PC-9 (cell line): ENCODE measurements at regions not wholly inside any gene's neighbourhood (a gene's known extent, or its start where the extent isn't known, plus 50 kb on each side); places are given as distances from the start of the nearest gene placed in this dataset.

Experiments used
- BruUV-seq: library from RNA; stranded (reverse); fragments of 400-500 nt; replicated peaks from 2 replicates; lab custom pipeline; 2021; lab: Mats Ljungman, UMichigan
- CTCF ChIA-PET: fragments of 300-600 bp; sonication (Branson Sonifier 250); formaldehyde crosslinking; loops from one replicate; lab custom pipeline; 2022; ENCODE audit warnings: antibody characterized with exemption; lab: Charles Lee
- POLR2A ChIA-PET: fragments of 300-600 bp; sonication (Branson Sonifier 250); formaldehyde crosslinking; loops from one replicate; lab custom pipeline; 2022; ENCODE audit warnings: antibody characterized with exemption; ENCODE audit not compliant: unreplicated experiment; lab: Charles Lee
- DNase-seq, 2 experiments: peaks; one replicate each; pipeline versions ENCODE4 v3.0.0 to v3.0.0-alpha.2; 2015 to 2022; ENCODE audit warnings: mixed read lengths in 1 of 2
- H2AFZ ChIP-seq: fragments of 200-600 bp; sonication (generic); 2 replicates; pipeline ENCODE4 v1.8.1; 2017; ENCODE audit warnings: antibody characterized with exemption
- H3F3A ChIP-seq: fragments of 200-600 bp; sonication (generic); 2 replicates; pipeline ENCODE4 v1.8.1; 2017; ENCODE audit warnings: antibody characterized with exemption, mild to moderate bottlenecking, low read depth; ENCODE audit not compliant: insufficient read depth
- H3K27ac ChIP-seq: fragments of 200-600 bp; sonication (generic); 2 replicates; pipeline ENCODE4 v1.6.1; 2016; ENCODE audit warnings: mixed run types
- H3K27me3 ChIP-seq: fragments of 200-600 bp; sonication (generic); 2 replicates; pipeline ENCODE4 v1.6.1; 2016; ENCODE audit warnings: low read depth, mixed run types; ENCODE audit not compliant: insufficient read depth
- H3K36me3 ChIP-seq: fragments of 200-600 bp; sonication (generic); 2 replicates; pipeline ENCODE4 v1.6.1; 2016; ENCODE audit warnings: low read depth, mixed run types
- H3K4me1 ChIP-seq: fragments of 200-600 bp; sonication (generic); replicated peaks from 2 replicates; pipeline ENCODE4 v1.6.1; 2016; ENCODE audit warnings: mixed run types; ENCODE audit not compliant: insufficient read depth
- H3K4me2 ChIP-seq: fragments of 200-600 bp; sonication (generic); 2 replicates; pipeline ENCODE4 v1.6.1; 2017; ENCODE audit warnings: mixed run types
- H3K4me3 ChIP-seq: fragments of 200-600 bp; sonication (generic); 2 replicates; pipeline ENCODE4 v1.6.1; 2016; ENCODE audit warnings: mixed run types
- H3K79me2 ChIP-seq: fragments of 200-600 bp; sonication (generic); 2 replicates; pipeline ENCODE4 v1.6.1; 2017; ENCODE audit warnings: low read depth, mixed run types
- H3K9me2 ChIP-seq: fragments of 200-600 bp; sonication (generic); 2 replicates; pipeline ENCODE4 v1.8.1; 2017; ENCODE audit warnings: mild to moderate bottlenecking; ENCODE audit not compliant: insufficient read depth
- H3K9me3 ChIP-seq: fragments of 200-600 bp; sonication (generic); 2 replicates; pipeline ENCODE4 v1.8.1; 2016; ENCODE audit warnings: low read depth; ENCODE audit not compliant: insufficient read depth
- H4K20me1 ChIP-seq: fragments of 200-600 bp; sonication (generic); 2 replicates; pipeline ENCODE4 v1.8.1; 2017; ENCODE audit not compliant: insufficient read depth
- EZH2 ChIP-seq: fragments of 200-600 bp; sonication (generic); IDR thresholded peaks from 2 replicates; pipeline ENCODE4 v1.8.0; 2017; ENCODE audit warnings: antibody characterized with exemption, low read depth
- intact Hi-C: fragments of 100-400 bp; cut with micrococcal nuclease; formaldehyde crosslinking; loops from one replicate; pipeline ENCODE4 v1.10.0; 2022; ENCODE audit not compliant: unreplicated experiment
- TF ChIP-seq, protein P1 (sequence below): fragments of 200-600 bp; sonication (generic); conservative IDR thresholded peaks from 2 replicates; pipeline ENCODE4 v1.6.1; 2017; ENCODE audit warnings: mixed run types, antibody characterized with exemption, mild to moderate bottlenecking, moderate library complexity

DNA sequence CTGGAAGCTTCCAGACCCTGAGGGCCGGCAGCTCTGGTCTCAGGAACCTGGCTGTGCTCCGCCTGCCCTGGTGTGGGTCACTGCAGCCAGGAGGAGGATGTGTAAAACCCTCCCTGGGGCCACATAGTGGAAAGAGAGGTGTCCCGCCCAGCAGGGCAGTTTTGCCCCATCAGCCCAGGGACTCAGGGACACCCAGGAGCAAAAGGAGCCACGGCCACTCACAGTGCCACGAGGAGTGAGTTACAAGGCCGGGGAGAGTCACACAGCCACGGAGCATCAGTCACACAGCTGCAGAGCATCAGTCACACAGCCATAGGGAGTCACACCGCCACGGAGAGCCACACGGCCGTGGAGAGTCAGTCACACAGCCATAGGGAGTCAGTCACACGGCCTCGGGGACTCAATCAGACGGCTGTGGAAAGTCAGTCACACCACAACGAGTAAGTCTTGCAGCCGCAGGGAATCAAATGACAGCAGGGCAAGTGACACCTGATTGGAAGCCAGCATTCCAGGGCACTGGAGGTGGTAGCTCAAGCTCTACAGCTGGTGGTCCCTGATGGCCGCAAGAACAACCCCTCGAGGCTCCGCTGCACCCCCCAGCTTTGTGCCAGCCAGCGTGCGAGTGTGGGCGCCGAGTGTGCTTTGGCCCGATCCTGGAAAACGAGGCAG, 60.9 kb downstream of the DLL1 start:
- no peaks in the 10 kb centered on the region for H3K9me2 ChIP-seq
- H3K27me3 ChIP-seq = peaks cover 98% of the 10 kb centered on the region
- no peaks in the 10 kb centered on the region for H4K20me1 ChIP-seq
- TF ChIP-seq EZH2 = no peak
- TF ChIP-seq, protein P1, sequence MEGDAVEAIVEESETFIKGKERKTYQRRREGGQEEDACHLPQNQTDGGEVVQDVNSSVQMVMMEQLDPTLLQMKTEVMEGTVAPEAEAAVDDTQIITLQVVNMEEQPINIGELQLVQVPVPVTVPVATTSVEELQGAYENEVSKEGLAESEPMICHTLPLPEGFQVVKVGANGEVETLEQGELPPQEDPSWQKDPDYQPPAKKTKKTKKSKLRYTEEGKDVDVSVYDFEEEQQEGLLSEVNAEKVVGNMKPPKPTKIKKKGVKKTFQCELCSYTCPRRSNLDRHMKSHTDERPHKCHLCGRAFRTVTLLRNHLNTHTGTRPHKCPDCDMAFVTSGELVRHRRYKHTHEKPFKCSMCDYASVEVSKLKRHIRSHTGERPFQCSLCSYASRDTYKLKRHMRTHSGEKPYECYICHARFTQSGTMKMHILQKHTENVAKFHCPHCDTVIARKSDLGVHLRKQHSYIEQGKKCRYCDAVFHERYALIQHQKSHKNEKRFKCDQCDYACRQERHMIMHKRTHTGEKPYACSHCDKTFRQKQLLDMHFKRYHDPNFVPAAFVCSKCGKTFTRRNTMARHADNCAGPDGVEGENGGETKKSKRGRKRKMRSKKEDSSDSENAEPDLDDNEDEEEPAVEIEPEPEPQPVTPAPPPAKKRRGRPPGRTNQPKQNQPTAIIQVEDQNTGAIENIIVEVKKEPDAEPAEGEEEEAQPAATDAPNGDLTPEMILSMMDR = no peak
- POLR2A ChIA-PET = no interaction called here
- CTCF ChIA-PET = no interaction called here
- no peak overlapping the region for H3K4me3 ChIP-seq
- H2AFZ ChIP-seq = no peak overlapping the region
- no TSS peak for BruUV-seq
- no peaks in the 10 kb centered on the region for H3K9me3 ChIP-seq
- no peaks in the 10 kb centered on the region for H3K4me1 ChIP-seq
- intact Hi-C loops = no loop called here
- H3F3A ChIP-seq = no peaks in the 10 kb centered on the region
- no peak overlapping the region for H3K27ac ChIP-seq
- no peak overlapping the region for H3K4me2 ChIP-seq
- DNase-seq = no peak
- no peaks in the 10 kb centered on the region for H3K79me2 ChIP-seq
- no peaks in the 10 kb centered on the region for H3K36me3 ChIP-seq

GRCh38 chr6:170229396-170229795, 61.5 kb downstream of the DLL1 start:
- CTCF ChIA-PET = no interaction called here
- Histone ChIP-seq H3K9me2 (no peaks in the 10 kb centered on the region), H3K4me3 (no peak overlapping the region), H3K27me3 (peaks cover 98% of the 10 kb centered on the region), H3F3A (no peaks in the 10 kb centered on the region), H4K20me1 (no peaks in the 10 kb centered on the region), H3K79me2 (no peaks in the 10 kb centered on the region), H3K4me1 (no peaks in the 10 kb centered on the region), H3K9me3 (no peaks in the 10 kb centered on the region), H2AFZ (no peak overlapping the region), H3K4me2 (no peak overlapping the region), H3K36me3 (no peaks in the 10 kb centered on the region), H3K27ac (no peak overlapping the region)
- TF ChIP-seq, protein P1 = no peak
- TF ChIP-seq EZH2 = no peak
- no TSS peak for BruUV-seq
- DNase-seq = no peak
- intact Hi-C loops = no loop called here
- POLR2A ChIA-PET = no interaction called here

GRCh38 chr6:170228946-170229310, 62.0 kb downstream of the DLL1 start:
- Histone ChIP-seq H3K79me2 (no peaks in the 10 kb centered on the region), H3K27ac (no peak overlapping the region), H3F3A (no peaks in the 10 kb centered on the region), H3K36me3 (no peaks in the 10 kb centered on the region), H3K4me2 (no peak overlapping the region), H4K20me1 (no peaks in the 10 kb centered on the region), H3K27me3 (peaks cover 93% of the 10 kb centered on the region), H3K4me3 (no peak overlapping the region), H3K4me1 (no peaks in the 10 kb centered on the region), H2AFZ (no peak overlapping the region), H3K9me3 (no peaks in the 10 kb centered on the region), H3K9me2 (no peaks in the 10 kb centered on the region)
- BruUV-seq = no TSS peak
- no peak for DNase-seq
- no peak for TF ChIP-seq EZH2
- TF ChIP-seq, protein P1 = no peak
- ChIA-PET CTCF (no interaction called here), POLR2A (no interaction called here)
- intact Hi-C loops = no loop called here
